Endothelial cell of umbilical vein (primary cell): ENCODE measurements at regions not wholly inside any gene's neighbourhood (a gene's known extent, or its start where the extent isn't known, plus 50 kb on each side); places are given as distances from the start of the nearest gene placed in this dataset.

Experiments used
- BruUV-seq: library from RNA; stranded (reverse); fragments of 400-500 nt; replicated peaks from 2 replicates; lab custom pipeline; 2021; lab: Mats Ljungman, UMichigan
- CTCF ChIA-PET: fragments of 300-600, 350-600 bp; sonication (Branson Sonifier 250); formaldehyde crosslinking; loops from one replicate; lab custom pipeline; 2021; ENCODE audit warnings: antibody characterized with exemption, inconsistent platforms; lab: Charles Lee
- POLR2A ChIA-PET: fragments of 300-600, 350-600 bp; sonication (Branson Sonifier 250); formaldehyde crosslinking; loops from one replicate; lab custom pipeline; 2021; ENCODE audit warnings: antibody characterized with exemption, inconsistent platforms; lab: Charles Lee
- DNase-seq: peaks from one replicate; pipeline ENCODE4 v3.0.0-alpha.2; 2011; ENCODE audit warnings: low read depth, low spot score
- FAIRE-seq: peaks from 2 replicates; lab custom pipeline; 2011; peaks lifted over from hg19 to GRCh38; lab: Jason Lieb, UNC
- H2AFZ ChIP-seq: 2 replicates; pipeline ENCODE4 v1.6.0; 2012; ENCODE audit warnings: low read depth, low read length, control low read depth, inconsistent platforms
- H3K27ac ChIP-seq: 2 replicates; pipeline ENCODE4 v1.5.1; 2011; ENCODE audit warnings: low read depth, mild to moderate bottlenecking, control low read depth, low read length, moderate library complexity; ENCODE audit not compliant: insufficient read depth
- H3K27me3 ChIP-seq, 2 experiments: 2 replicates each; pipeline versions ENCODE4 v1.6.0 to v1.6.1; 2011; ENCODE audit warnings: low read length in 2 of 2, mixed read lengths in 1 of 2; ENCODE audit not compliant: control insufficient read depth in 2 of 2, insufficient read depth in 2 of 2
- H3K36me3 ChIP-seq, 2 experiments: 2 replicates in 1 of 2; 3 replicates in 1 of 2; pipeline ENCODE4 v1.5.1; 2011; ENCODE audit warnings: low read length in 2 of 2, mild to moderate bottlenecking in 1 of 2, moderate library complexity in 1 of 2; ENCODE audit not compliant: control insufficient read depth in 2 of 2, insufficient read depth in 2 of 2; ENCODE audit errors: extremely low read depth in 1 of 2
- H3K4me1 ChIP-seq: 3 replicates; pipeline ENCODE4 v1.5.1; 2011; ENCODE audit warnings: mild to moderate bottlenecking, low read length; ENCODE audit not compliant: control insufficient read depth, insufficient read depth; ENCODE audit errors: extremely low read depth
- H3K4me2 ChIP-seq: 2 replicates; pipeline ENCODE4 v1.6.1; 2011; ENCODE audit warnings: low read length, control low read depth, mixed read lengths; ENCODE audit not compliant: insufficient read depth
- H3K4me3 ChIP-seq, 3 experiments: fragments of 200-600 bp in 1 of 3; sonication (generic), shearing (Covaris generic) in 1 of 3; replicated peaks in 1 of 3; 2 replicates each; pipeline ENCODE4 v1.5.1; 2011 to 2016; ENCODE audit warnings: control low read depth in 3 of 3, low read length in 3 of 3, mild to moderate bottlenecking in 2 of 3, inconsistent platforms in 1 of 3, low read depth in 1 of 3, moderate library complexity in 1 of 3; ENCODE audit not compliant: insufficient read depth in 1 of 3
- H3K79me2 ChIP-seq: 2 replicates; pipeline ENCODE4 v1.6.0; 2012; ENCODE audit warnings: low read length, inconsistent platforms; ENCODE audit not compliant: control insufficient read depth, insufficient read depth
- H3K9ac ChIP-seq: replicated peaks from 2 replicates; pipeline ENCODE3; 2011; ENCODE audit warnings: low read length, control low read depth; ENCODE audit not compliant: insufficient read depth; ENCODE audit errors: extremely low read depth
- H3K9me1 ChIP-seq: replicated peaks from 3 replicates; pipeline ENCODE4 v1.6.0; 2011; ENCODE audit warnings: mild to moderate bottlenecking, low read length; ENCODE audit not compliant: control insufficient read depth, insufficient read depth; ENCODE audit errors: extremely low read depth
- H3K9me3 ChIP-seq: replicated peaks from 2 replicates; pipeline ENCODE4 v1.5.1; 2012; ENCODE audit warnings: low read length, inconsistent platforms; ENCODE audit not compliant: control insufficient read depth, insufficient read depth
- H4K20me1 ChIP-seq: replicated peaks from 2 replicates; pipeline ENCODE3; 2011; ENCODE audit warnings: mild to moderate bottlenecking, low read length; ENCODE audit not compliant: control insufficient read depth, insufficient read depth; ENCODE audit errors: extremely low read depth
- CTCF ChIP-seq, 2 donors: IDR thresholded peaks; 1 replicate in 1 of 2; 2 replicates in 1 of 2; pipeline ENCODE4 v1.5.1; 2011; ENCODE audit warnings: low read length in 2 of 2, mild to moderate bottlenecking in 2 of 2, moderate library complexity in 2 of 2, control low read depth in 1 of 2, inconsistent platforms in 1 of 2, low read depth in 1 of 2; ENCODE audit not compliant: insufficient read depth in 1 of 2; ENCODE audit errors: extremely low read depth in 1 of 2
- EZH2 ChIP-seq: IDR thresholded peaks from 2 replicates; pipeline ENCODE4 v1.6.1; 2012; ENCODE audit warnings: borderline replicate concordance, low read depth, mild to moderate bottlenecking, moderate library complexity, low read length, inconsistent platforms; ENCODE audit not compliant: severe bottlenecking
- FOS ChIP-seq: IDR thresholded peaks from 2 replicates; pipeline ENCODE4 v1.6.1; 2011; ENCODE audit warnings: mild to moderate bottlenecking, low read length, moderate library complexity, borderline replicate concordance; ENCODE audit not compliant: insufficient read depth
- GATA2 ChIP-seq: IDR thresholded peaks from 2 replicates; pipeline ENCODE4 v1.7.0; 2011; ENCODE audit warnings: low read depth, mild to moderate bottlenecking, moderate library complexity, mixed read lengths, low read length; ENCODE audit not compliant: insufficient read length, insufficient read depth
- JUN ChIP-seq: IDR thresholded peaks from 2 replicates; pipeline ENCODE4 v1.6.1; 2011; ENCODE audit warnings: borderline replicate concordance, low read depth; ENCODE audit not compliant: insufficient read length, insufficient read depth
- MAX ChIP-seq: IDR thresholded peaks from 2 replicates; pipeline ENCODE4 v1.6.1; 2011; ENCODE audit not compliant: insufficient read depth, insufficient read length
- MYC ChIP-seq: IDR thresholded peaks from one replicate; pipeline ENCODE4 v1.6.1; 2011; ENCODE audit warnings: mild to moderate bottlenecking, low read depth, low read length
- POLR2A ChIP-seq: IDR thresholded peaks from 2 replicates; pipeline ENCODE4 v1.6.1; 2012; ENCODE audit warnings: low read depth, mild to moderate bottlenecking, control low read depth, low read length
- POLR2AphosphoS5 ChIP-seq: IDR thresholded peaks from 2 replicates; pipeline ENCODE4 v1.6.1; 2012; ENCODE audit warnings: low read depth, mild to moderate bottlenecking, control low read depth, low read length, moderate library complexity; ENCODE audit not compliant: insufficient read depth
- dilution Hi-C: fragments of 300-500 bp; cut with MboI; formaldehyde crosslinking; loops from one replicate; pipeline ENCODE4 v1.15.0; 2019; ENCODE audit warnings: low sequenced_read_pairs; ENCODE audit not compliant: extremely low pct_ligation_motif_present
- intact Hi-C: fragments of 100-400 bp; cut with micrococcal nuclease; formaldehyde crosslinking; loops from one replicate; pipeline ENCODE4 v1.10.0; 2022

- H3K4me2 ChIP-seq = no peak overlapping the region
- FAIRE-seq (no peak), DNase-seq (no peak)
- H2AFZ ChIP-seq = no peak overlapping the region
- peaks cover 2% of the 10 kb centered on the region in 2 experiments for H3K27me3 ChIP-seq
- dilution Hi-C loops = no loop called here
- no peak overlapping the region for H3K27ac ChIP-seq
- CTCF ChIA-PET = no interaction called here
- no peaks in the 10 kb centered on the region for H3K4me1 ChIP-seq
- H3K4me3 ChIP-seq = no peak overlapping the region
- H3K79me2 ChIP-seq = no peaks in the 10 kb centered on the region
- TF ChIP-seq JUN (no peak), MYC (no peak), MAX (no peak), POLR2AphosphoS5 (no peak), GATA2 (no peak), POLR2A (no peak), FOS (no peak), CTCF (IDR thresholded peaks at IDR 0.05; ENCODE audit: extremely low read depth in 1 of 2, insufficient read depth in 1 of 2, low read depth in 1 of 2, low read length in 2 of 2) (no peak), EZH2 (no peak)
- no peaks in the 10 kb centered on the region for H3K9me3 ChIP-seq
- H3K36me3 ChIP-seq = no peaks in the 10 kb centered on the region
- no TSS peak for BruUV-seq
- intact Hi-C loops = no loop called here
- H4K20me1 ChIP-seq = no peaks in the 10 kb centered on the region
- no peaks in the 10 kb centered on the region for H3K9me1 ChIP-seq
- POLR2A ChIA-PET = no interaction called here
- no peak overlapping the region for H3K9ac ChIP-seq
These were observed 161.0 kb upstream of the NLRP1 start for GRCh38 chr17:5745111-5745813.
